HepG2 (cell line): ENCODE measurements at regions not wholly inside any gene's neighbourhood (a gene's known extent, or its start where the extent isn't known, plus 50 kb on each side); places are given as distances from the start of the nearest gene placed in this dataset.

ENCODE experiments used
- BRF2 ChIP-seq: sonication (generic); formaldehyde crosslinking; IDR thresholded peaks from 2 replicates; pipeline ENCODE4 v1.8.1; 2022; ENCODE audit warnings: mild to moderate bottlenecking, missing genetic modification reagents
- EZH2 ChIP-seq: conservative IDR thresholded peaks from 2 replicates; pipeline ENCODE4 v1.6.1; 2012; ENCODE audit warnings: mild to moderate bottlenecking, low read depth, low read length, moderate library complexity
- IRF2 ChIP-seq: IDR thresholded peaks from 2 replicates; pipeline ENCODE4 v1.6.1; 2018; ENCODE audit warnings: missing genetic modification reagents, missing compliant biosample characterization
- POLR2A ChIP-seq, 2 experiments: IDR thresholded peaks; 2 replicates each; pipeline ENCODE4 v1.6.1; 2011; ENCODE audit warnings: low read depth in 2 of 2, low read length in 2 of 2, mild to moderate bottlenecking in 1 of 2, moderate library complexity in 1 of 2; ENCODE audit not compliant: insufficient read depth in 1 of 2
- TOE1 ChIP-seq: sonication (generic); formaldehyde crosslinking; IDR thresholded peaks from 2 replicates; pipeline ENCODE4 v1.4.0; 2020; ENCODE audit warnings: mild to moderate bottlenecking, missing genetic modification reagents
- USF2 ChIP-seq, 2 experiments: sonication (generic) in 1 of 2; formaldehyde crosslinking in 1 of 2; IDR thresholded peaks; 2 replicates each; pipeline versions ENCODE4 v1.5.1 to v1.6.1; 2011 to 2020; ENCODE audit warnings: borderline replicate concordance in 1 of 2, low read depth in 1 of 2, low read length in 1 of 2, mild to moderate bottlenecking in 1 of 2, missing genetic modification reagents in 1 of 2, moderate library complexity in 1 of 2
- ZNF512 ChIP-seq: sonication (generic); formaldehyde crosslinking; IDR thresholded peaks from 2 replicates; pipeline ENCODE4 v1.4.0; 2020; ENCODE audit warnings: mild to moderate bottlenecking, missing genetic modification reagents
- ZNF747 ChIP-seq: sonication (generic); formaldehyde crosslinking; IDR thresholded peaks from 2 replicates; pipeline ENCODE4 v1.8.1; 2023; ENCODE audit warnings: missing genetic modification reagents, mild to moderate bottlenecking, borderline replicate concordance

GRCh38 chr6:92682516-92683398, 736.6 kb downstream of the EPHA7 start:
- TF ChIP-seq BRF2 (no peak), EZH2 (no peak), TOE1 (CRISPR knock-in tag) (no peak), POLR2A (IDR thresholded peaks at IDR 0.05; ENCODE audit: insufficient read depth in 1 of 2, low read depth in 2 of 2, low read length in 2 of 2) (no peak), ZNF512 (CRISPR knock-in tag) (no peak), ZNF747 (CRISPR knock-in tag) (no peak), USF2 (IDR thresholded peaks at IDR 0.05; ENCODE audit: low read depth, low read length) (no peak), USF2 (CRISPR knock-in tag; IDR thresholded peaks at IDR 0.05; ENCODE audit: borderline replicate concordance) (no peak), IRF2 (no peak)
